Esophagus squamous epithelium (tissue), 4 donors: ENCODE measurements at regions not wholly inside any gene's neighbourhood (a gene's known extent, or its start where the extent isn't known, plus 50 kb on each side); places are given as distances from the start of the nearest gene placed in this dataset.

ENCODE experiments used
- CTCF ChIP-seq, 6 experiments: fragments of 450-650 bp in 4 of 6; fragments of 200-600 bp in 2 of 6; sonication (generic) in 2 of 6; IDR thresholded peaks; one replicate each; pipeline ENCODE4 v1.5.1; 2016 to 2019; ENCODE audit warnings: antibody characterized with exemption in 6 of 6, mild to moderate bottlenecking in 4 of 6, moderate library complexity in 4 of 6
- POLR2A ChIP-seq, 4 donors: fragments of 450-650 bp; IDR thresholded peaks; one replicate each; pipeline ENCODE4 v1.6.1; 2017; ENCODE audit warnings: antibody characterized with exemption in 4 of 4, mild to moderate bottlenecking in 4 of 4, moderate library complexity in 3 of 4

- TF ChIP-seq POLR2A (IDR thresholded peaks at IDR 0.05) (no peak), CTCF (IDR thresholded peaks at IDR 0.05) (no peak)
Observed at GRCh38 chr2:147017951-147018645, 826.7 kb upstream of the ACVR2A start.
